HepG2 (cell line): ENCODE measurements at regions not wholly inside any gene's neighbourhood (a gene's known extent, or its start where the extent isn't known, plus 50 kb on each side); places are given as distances from the start of the nearest gene placed in this dataset.

Source experiments
- CAMTA2 ChIP-seq: sonication (generic); formaldehyde crosslinking; IDR thresholded peaks from 2 replicates; pipeline ENCODE4 v1.4.0; 2020; ENCODE audit warnings: mild to moderate bottlenecking, missing genetic modification reagents, borderline replicate concordance
- CBFB ChIP-seq: sonication (generic); formaldehyde crosslinking; IDR thresholded peaks from 2 replicates; pipeline ENCODE4 v1.4.0; 2020; ENCODE audit warnings: missing genetic modification reagents
- DMAP1 ChIP-seq: IDR thresholded peaks from 2 replicates; pipeline ENCODE4 v1.6.1; 2016
- HDAC1 ChIP-seq: sonication (generic); formaldehyde crosslinking; IDR thresholded peaks from 2 replicates; pipeline ENCODE4 v1.5.1; 2020; ENCODE audit warnings: mild to moderate bottlenecking, missing genetic modification reagents
- HMG20A ChIP-seq: IDR thresholded peaks from 2 replicates; pipeline ENCODE4 v1.6.1; 2016; ENCODE audit warnings: borderline replicate concordance
- TAF1 ChIP-seq: sonication (generic); formaldehyde crosslinking; IDR thresholded peaks from 2 replicates; pipeline ENCODE4 v1.4.0; 2020; ENCODE audit warnings: missing genetic modification reagents
- U2AF1 ChIP-seq: fragments of 200-400 bp; formaldehyde crosslinking; optimal IDR thresholded peaks from 2 replicates; pipeline ENCODE3; 2017; ENCODE audit warnings: mild to moderate bottlenecking, low read depth, low read length
- ZBTB38 ChIP-seq: sonication (generic); formaldehyde crosslinking; IDR thresholded peaks from 2 replicates; pipeline ENCODE4 v1.5.1; 2020; ENCODE audit warnings: mild to moderate bottlenecking, missing genetic modification reagents
- ZFP36 ChIP-seq: fragments of 150-350 bp; IDR thresholded peaks from 2 replicates; pipeline ENCODE4 v1.6.1; 2018; ENCODE audit warnings: borderline replicate concordance, low read length, low read depth; ENCODE audit not compliant: partially characterized antibody
- ZNF317 ChIP-seq: sonication (generic); formaldehyde crosslinking; IDR thresholded peaks from 2 replicates; pipeline ENCODE4 v1.5.0; 2020; ENCODE audit warnings: mild to moderate bottlenecking, missing genetic modification reagents
- ZNF446 ChIP-seq: sonication (generic); formaldehyde crosslinking; IDR thresholded peaks from 2 replicates; pipeline ENCODE4 v1.5.0; 2020; ENCODE audit warnings: mild to moderate bottlenecking, missing genetic modification reagents
- ZNF451 ChIP-seq: sonication (generic); formaldehyde crosslinking; IDR thresholded peaks from 2 replicates; pipeline ENCODE4 v1.5.0; 2020; ENCODE audit warnings: mild to moderate bottlenecking, missing genetic modification reagents
- TF ChIP-seq, protein P1 (sequence below): sonication (generic); formaldehyde crosslinking; IDR thresholded peaks from 2 replicates; pipeline ENCODE4 v1.5.1; 2020; ENCODE audit warnings: missing genetic modification reagents, mild to moderate bottlenecking, borderline replicate concordance
- TF ChIP-seq, protein P2 (sequence below): IDR thresholded peaks from 2 replicates; pipeline ENCODE4 v1.6.1; 2016
- TF ChIP-seq, protein P3 (sequence below): IDR thresholded peaks from 2 replicates; pipeline ENCODE4 v1.6.1; 2012; ENCODE audit warnings: low read depth, low read length, improper control_type of control experiment
- TF ChIP-seq, protein P4 (sequence below): sonication (generic); formaldehyde crosslinking; IDR thresholded peaks from 2 replicates; pipeline ENCODE4 v1.5.1; 2020; ENCODE audit warnings: mild to moderate bottlenecking, missing genetic modification reagents, borderline replicate concordance
- TF ChIP-seq, protein P5 (sequence below): sonication (generic); formaldehyde crosslinking; IDR thresholded peaks from 2 replicates; pipeline ENCODE4 v1.4.0; 2020; ENCODE audit warnings: missing genetic modification reagents

DNA sequence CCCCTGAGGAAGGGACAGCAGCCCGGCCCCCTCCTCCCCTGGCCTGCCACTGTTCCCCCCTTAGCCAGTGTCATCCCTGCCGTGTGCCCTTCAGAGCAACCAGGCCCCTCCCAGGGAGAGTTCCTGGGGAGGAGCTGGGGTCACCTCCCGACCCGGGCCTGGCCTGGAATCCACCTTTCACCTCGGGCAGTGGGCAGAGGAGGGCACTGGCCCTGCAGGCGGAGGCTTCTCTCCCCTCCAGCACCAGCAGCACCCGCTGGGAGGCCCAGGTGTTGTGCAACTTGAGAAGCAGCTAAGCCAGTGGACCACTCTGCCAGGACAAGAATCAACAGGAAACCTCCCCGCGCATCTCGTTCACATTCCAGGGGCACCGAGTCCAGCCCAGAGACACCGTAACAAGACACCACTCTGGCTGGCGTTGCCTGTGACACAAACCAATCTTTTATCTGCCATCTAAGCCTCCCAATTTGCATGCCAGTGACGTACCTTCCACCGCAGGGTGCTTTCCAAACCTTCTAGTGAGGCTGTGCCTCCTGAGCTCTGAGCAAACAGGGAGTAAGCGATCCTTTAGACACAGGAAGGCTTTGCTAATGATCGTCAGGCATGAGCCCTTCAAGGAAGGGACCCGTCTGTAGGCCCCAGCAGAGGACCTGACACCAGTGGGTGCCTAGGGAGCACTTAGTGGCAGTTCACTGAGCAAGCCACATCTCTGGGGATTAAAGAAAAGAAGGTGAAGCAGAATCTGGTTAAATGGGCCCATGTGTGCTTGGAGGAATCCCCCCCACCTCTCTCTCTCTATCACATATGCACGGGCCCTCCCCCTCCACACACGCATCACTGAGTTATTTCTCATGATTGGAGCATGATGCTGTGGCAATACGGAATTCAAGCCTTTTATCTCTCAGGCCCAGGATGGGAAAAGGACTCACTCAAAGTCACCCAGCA lies 98.9 kb upstream of the TLE3 start (continued):
- TF ChIP-seq, protein P1, sequence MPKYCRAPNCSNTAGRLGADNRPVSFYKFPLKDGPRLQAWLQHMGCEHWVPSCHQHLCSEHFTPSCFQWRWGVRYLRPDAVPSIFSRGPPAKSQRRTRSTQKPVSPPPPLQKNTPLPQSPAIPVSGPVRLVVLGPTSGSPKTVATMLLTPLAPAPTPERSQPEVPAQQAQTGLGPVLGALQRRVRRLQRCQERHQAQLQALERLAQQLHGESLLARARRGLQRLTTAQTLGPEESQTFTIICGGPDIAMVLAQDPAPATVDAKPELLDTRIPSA, result 0 out of 2 replicates have a peak, but pooled peaks have one; percentile 55
- TF ChIP-seq, protein P2, sequence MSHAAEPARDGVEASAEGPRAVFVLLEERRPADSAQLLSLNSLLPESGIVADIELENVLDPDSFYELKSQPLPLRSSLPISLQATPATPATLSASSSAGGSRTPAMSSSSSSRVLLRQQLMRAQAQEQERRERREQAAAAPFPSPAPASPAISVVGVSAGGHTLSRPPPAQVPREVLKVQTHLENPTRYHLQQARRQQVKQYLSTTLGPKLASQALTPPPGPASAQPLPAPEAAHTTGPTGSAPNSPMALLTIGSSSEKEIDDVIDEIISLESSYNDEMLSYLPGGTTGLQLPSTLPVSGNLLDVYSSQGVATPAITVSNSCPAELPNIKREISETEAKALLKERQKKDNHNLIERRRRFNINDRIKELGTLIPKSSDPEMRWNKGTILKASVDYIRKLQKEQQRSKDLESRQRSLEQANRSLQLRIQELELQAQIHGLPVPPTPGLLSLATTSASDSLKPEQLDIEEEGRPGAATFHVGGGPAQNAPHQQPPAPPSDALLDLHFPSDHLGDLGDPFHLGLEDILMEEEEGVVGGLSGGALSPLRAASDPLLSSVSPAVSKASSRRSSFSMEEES (CRISPR knock-in tag), result 0 out of 2 replicates have a peak, but pooled peaks have one; percentile 19
- TF ChIP-seq ZFP36 (no peak), ZNF446 (CRISPR knock-in tag) (no peak), ZBTB38 (CRISPR knock-in tag) (peak; percentile 36; the same call in 1 of the 2 replicates), CBFB (CRISPR knock-in tag) (no peak), ZNF451 (no peak), HMG20A (CRISPR knock-in tag) (peak; percentile 37; the same call in 1 of the 2 replicates), U2AF1 (peak; percentile 75), TAF1 (CRISPR knock-in tag) (no peak), DMAP1 (CRISPR knock-in tag) (peak; percentile 47; the same call in 1 of the 2 replicates), HDAC1 (CRISPR knock-in tag) (peak; percentile 65), CAMTA2 (CRISPR knock-in tag) (no peak), ZNF317 (CRISPR knock-in tag) (peak; percentile 74; the same call in 1 of the 2 replicates)
- TF ChIP-seq, protein P3, sequence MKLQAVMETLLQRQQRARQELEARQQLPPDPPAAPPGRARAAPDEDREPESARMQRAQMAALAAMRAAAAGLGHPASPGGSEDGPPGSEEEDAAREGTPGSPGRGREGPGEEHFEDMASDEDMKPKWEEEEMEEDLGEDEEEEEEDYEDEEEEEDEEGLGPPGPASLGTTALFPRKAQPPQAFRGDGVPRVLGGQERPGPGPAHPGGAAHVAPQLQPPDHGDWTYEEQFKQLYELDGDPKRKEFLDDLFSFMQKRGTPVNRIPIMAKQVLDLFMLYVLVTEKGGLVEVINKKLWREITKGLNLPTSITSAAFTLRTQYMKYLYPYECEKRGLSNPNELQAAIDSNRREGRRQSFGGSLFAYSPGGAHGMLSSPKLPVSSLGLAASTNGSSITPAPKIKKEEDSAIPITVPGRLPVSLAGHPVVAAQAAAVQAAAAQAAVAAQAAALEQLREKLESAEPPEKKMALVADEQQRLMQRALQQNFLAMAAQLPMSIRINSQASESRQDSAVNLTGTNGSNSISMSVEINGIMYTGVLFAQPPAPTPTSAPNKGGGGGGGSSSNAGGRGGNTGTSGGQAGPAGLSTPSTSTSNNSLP, result no peak
- TF ChIP-seq, protein P4, sequence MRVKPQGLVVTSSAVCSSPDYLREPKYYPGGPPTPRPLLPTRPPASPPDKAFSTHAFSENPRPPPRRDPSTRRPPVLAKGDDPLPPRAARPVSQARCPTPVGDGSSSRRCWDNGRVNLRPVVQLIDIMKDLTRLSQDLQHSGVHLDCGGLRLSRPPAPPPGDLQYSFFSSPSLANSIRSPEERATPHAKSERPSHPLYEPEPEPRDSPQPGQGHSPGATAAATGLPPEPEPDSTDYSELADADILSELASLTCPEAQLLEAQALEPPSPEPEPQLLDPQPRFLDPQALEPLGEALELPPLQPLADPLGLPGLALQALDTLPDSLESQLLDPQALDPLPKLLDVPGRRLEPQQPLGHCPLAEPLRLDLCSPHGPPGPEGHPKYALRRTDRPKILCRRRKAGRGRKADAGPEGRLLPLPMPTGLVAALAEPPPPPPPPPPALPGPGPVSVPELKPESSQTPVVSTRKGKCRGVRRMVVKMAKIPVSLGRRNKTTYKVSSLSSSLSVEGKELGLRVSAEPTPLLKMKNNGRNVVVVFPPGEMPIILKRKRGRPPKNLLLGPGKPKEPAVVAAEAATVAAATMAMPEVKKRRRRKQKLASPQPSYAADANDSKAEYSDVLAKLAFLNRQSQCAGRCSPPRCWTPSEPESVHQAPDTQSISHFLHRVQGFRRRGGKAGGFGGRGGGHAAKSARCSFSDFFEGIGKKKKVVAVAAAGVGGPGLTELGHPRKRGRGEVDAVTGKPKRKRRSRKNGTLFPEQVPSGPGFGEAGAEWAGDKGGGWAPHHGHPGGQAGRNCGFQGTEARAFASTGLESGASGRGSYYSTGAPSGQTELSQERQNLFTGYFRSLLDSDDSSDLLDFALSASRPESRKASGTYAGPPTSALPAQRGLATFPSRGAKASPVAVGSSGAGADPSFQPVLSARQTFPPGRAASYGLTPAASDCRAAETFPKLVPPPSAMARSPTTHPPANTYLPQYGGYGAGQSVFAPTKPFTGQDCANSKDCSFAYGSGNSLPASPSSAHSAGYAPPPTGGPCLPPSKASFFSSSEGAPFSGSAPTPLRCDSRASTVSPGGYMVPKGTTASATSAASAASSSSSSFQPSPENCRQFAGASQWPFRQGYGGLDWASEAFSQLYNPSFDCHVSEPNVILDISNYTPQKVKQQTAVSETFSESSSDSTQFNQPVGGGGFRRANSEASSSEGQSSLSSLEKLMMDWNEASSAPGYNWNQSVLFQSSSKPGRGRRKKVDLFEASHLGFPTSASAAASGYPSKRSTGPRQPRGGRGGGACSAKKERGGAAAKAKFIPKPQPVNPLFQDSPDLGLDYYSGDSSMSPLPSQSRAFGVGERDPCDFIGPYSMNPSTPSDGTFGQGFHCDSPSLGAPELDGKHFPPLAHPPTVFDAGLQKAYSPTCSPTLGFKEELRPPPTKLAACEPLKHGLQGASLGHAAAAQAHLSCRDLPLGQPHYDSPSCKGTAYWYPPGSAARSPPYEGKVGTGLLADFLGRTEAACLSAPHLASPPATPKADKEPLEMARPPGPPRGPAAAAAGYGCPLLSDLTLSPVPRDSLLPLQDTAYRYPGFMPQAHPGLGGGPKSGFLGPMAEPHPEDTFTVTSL (CRISPR knock-in tag), result no peak
- TF ChIP-seq, protein P5, sequence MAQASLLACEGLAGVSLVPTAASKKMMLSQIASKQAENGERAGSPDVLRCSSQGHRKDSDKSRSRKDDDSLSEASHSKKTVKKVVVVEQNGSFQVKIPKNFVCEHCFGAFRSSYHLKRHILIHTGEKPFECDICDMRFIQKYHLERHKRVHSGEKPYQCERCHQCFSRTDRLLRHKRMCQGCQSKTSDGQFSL (CRISPR knock-in tag), result no peak
